DND-41 (cell line): ENCODE measurements at regions not wholly inside any gene's neighbourhood (a gene's known extent, or its start where the extent isn't known, plus 50 kb on each side); places are given as distances from the start of the nearest gene placed in this dataset.
A peak's percentile ranks its signal among the peaks of the same experiment; 100 is the strongest.
"Not testable (repeated sequence)": the region's sequence is repeated elsewhere in the genome, so short reads cannot be mapped to it uniquely, and the experiment has no call there.

ENCODE experiments used
- ATAC-seq: fragments of 200-7000 bp; cut with Tn5 transposase; 3 replicates; pipeline ENCODE4 v1.9.1; 2021; ENCODE audit warnings: low read depth; ENCODE audit not compliant: insufficient read depth
- DNase-seq: peaks from one replicate; pipeline ENCODE4 v3.0.0-alpha.2; 2020
- H2AFZ ChIP-seq: 2 replicates; pipeline ENCODE4 v1.6.0; 2012; ENCODE audit warnings: low read depth, low read length
- H3K27ac ChIP-seq: 2 replicates; pipeline ENCODE4 v1.5.1; 2012; ENCODE audit warnings: low read length, inconsistent platforms
- H3K27me3 ChIP-seq: fragments of 200-600 bp; sonication (generic); 2 replicates; pipeline ENCODE4 v1.6.0; 2012; ENCODE audit warnings: low read length, mild to moderate bottlenecking, inconsistent platforms; ENCODE audit not compliant: insufficient read depth, poor library complexity
- H3K36me3 ChIP-seq: 2 replicates; pipeline ENCODE4 v1.5.1; 2012; ENCODE audit warnings: low read length, inconsistent platforms; ENCODE audit not compliant: insufficient read depth
- H3K4me1 ChIP-seq: 2 replicates; pipeline ENCODE4 v1.5.1; 2012; ENCODE audit warnings: mild to moderate bottlenecking, low read length; ENCODE audit not compliant: insufficient read depth
- H3K4me2 ChIP-seq: 2 replicates; pipeline ENCODE4 v1.6.0; 2012; ENCODE audit warnings: mild to moderate bottlenecking, moderate library complexity, low read length, inconsistent platforms; ENCODE audit not compliant: insufficient read depth
- H3K4me3 ChIP-seq, 2 experiments: fragments of 200-600 bp in 1 of 2; shearing (Covaris generic) in 1 of 2; 2 replicates each; pipeline ENCODE4 v1.5.1; 2012 to 2016; ENCODE audit warnings: inconsistent platforms in 2 of 2, low read length in 2 of 2, mild to moderate bottlenecking in 2 of 2, low read depth in 1 of 2, moderate library complexity in 1 of 2
- H3K79me2 ChIP-seq: 2 replicates; pipeline ENCODE4 v1.6.0; 2012; ENCODE audit warnings: low read length, inconsistent platforms; ENCODE audit not compliant: insufficient read depth
- H3K9ac ChIP-seq: 2 replicates; pipeline ENCODE4 v1.6.0; 2012; ENCODE audit warnings: low read depth, mild to moderate bottlenecking, inconsistent platforms, low read length, moderate library complexity
- H3K9me3 ChIP-seq: 2 replicates; pipeline ENCODE4 v1.5.1; 2012; ENCODE audit warnings: low read length, moderate library complexity, mild to moderate bottlenecking, inconsistent platforms; ENCODE audit not compliant: insufficient read depth, severe bottlenecking
- H4K20me1 ChIP-seq: 2 replicates; pipeline ENCODE4 v1.6.0; 2012; ENCODE audit warnings: low read length; ENCODE audit not compliant: insufficient read depth
- CTCF ChIP-seq: IDR thresholded peaks from 2 replicates; pipeline ENCODE4 v1.5.1; 2012; ENCODE audit warnings: borderline replicate concordance, low read length, moderate library complexity, mild to moderate bottlenecking; ENCODE audit not compliant: poor library complexity, severe bottlenecking; ENCODE audit errors: extremely low read depth
- EZH2 ChIP-seq: IDR thresholded peaks from 3 replicates; pipeline ENCODE4 v1.6.1; 2012; ENCODE audit warnings: borderline replicate concordance, low read depth, mild to moderate bottlenecking, moderate library complexity, low read length, inconsistent platforms; ENCODE audit not compliant: severe bottlenecking

GRCh38 chr15:85284497-85284896, 95.9 kb upstream of the AKAP13 start:
- no peaks in the 10 kb centered on the region for H3K4me1 ChIP-seq
- no peaks in the 10 kb centered on the region for H3K36me3 ChIP-seq
- DNase-seq (no peak), ATAC-seq (no peak)
- H3K4me3 ChIP-seq = no peak overlapping the region
- H2AFZ ChIP-seq = no peak overlapping the region
- H3K27ac ChIP-seq = no peak overlapping the region
- TF ChIP-seq CTCF (no peak), EZH2 (no peak)
- H3K79me2 ChIP-seq = no peaks in the 10 kb centered on the region
- H3K9ac ChIP-seq = no peak overlapping the region
- H3K27me3 ChIP-seq = peaks cover 6% of the 10 kb centered on the region
- H3K9me3 ChIP-seq = no peaks in the 10 kb centered on the region
- H3K4me2 ChIP-seq = no peak overlapping the region
- H4K20me1 ChIP-seq = no peaks in the 10 kb centered on the region

- Histone ChIP-seq H3K79me2 (no peaks in the 10 kb centered on the region), H3K27me3 (peaks cover 13% of the 10 kb centered on the region), H3K36me3 (no peaks in the 10 kb centered on the region), H4K20me1 (no peaks in the 10 kb centered on the region), H3K4me1 (no peaks in the 10 kb centered on the region), H3K9me3 (no peaks in the 10 kb centered on the region), H3K4me2 (no peak overlapping the region), H3K9ac (no peak overlapping the region), H3K4me3 (no peak overlapping the region), H3K27ac (no peak overlapping the region), H2AFZ (no peak overlapping the region)
- TF ChIP-seq EZH2 (no peak), CTCF (peak; percentile 48)
- ATAC-seq (no peak; the same call in 2 of the 3 replicates), DNase-seq (peak; percentile 6)
These were observed 90.6 kb upstream of the AKAP13 start for GRCh38 chr15:85289677-85290365.

- H3K27ac ChIP-seq, H3K4me3 ChIP-seq, ATAC-seq, H3K9ac ChIP-seq, H3K79me2 ChIP-seq, H4K20me1 ChIP-seq, H2AFZ ChIP-seq, H3K4me2 ChIP-seq, H3K4me1 ChIP-seq, H3K9me3 ChIP-seq, H3K36me3 ChIP-seq, DNase-seq: not testable (repeated sequence)
- peaks cover 13% of the 10 kb centered on the region for H3K27me3 ChIP-seq
These were observed 87.8 kb upstream of the AKAP13 start for GRCh38 chr15:85292583-85292982.

GRCh38 chr15:85296615-85297402, 83.6 kb upstream of the AKAP13 start:
- Histone ChIP-seq H4K20me1 (no peaks in the 10 kb centered on the region), H3K4me2 (no peak overlapping the region), H2AFZ (no peak overlapping the region), H3K9ac (no peak overlapping the region), H3K4me1 (no peaks in the 10 kb centered on the region), H3K27me3 (no peaks in the 10 kb centered on the region), H3K27ac (no peak overlapping the region), H3K9me3 (no peaks in the 10 kb centered on the region), H3K4me3 (no peak overlapping the region), H3K79me2 (no peaks in the 10 kb centered on the region), H3K36me3 (no peaks in the 10 kb centered on the region)
- DNase-seq (peak; percentile 43), ATAC-seq (peak; percentile 78)
- TF ChIP-seq EZH2 = no peak
- TF ChIP-seq CTCF = peak; percentile 69
